ENCODE measurements at regions not wholly inside any gene's neighbourhood (a gene's known extent, or its start where the extent isn't known, plus 50 kb on each side); places are given as distances from the start of the nearest gene placed in this dataset.
"Not testable (repeated sequence)": the region's sequence is repeated elsewhere in the genome, so short reads cannot be mapped to it uniquely, and the experiment has no call there.

DNA sequence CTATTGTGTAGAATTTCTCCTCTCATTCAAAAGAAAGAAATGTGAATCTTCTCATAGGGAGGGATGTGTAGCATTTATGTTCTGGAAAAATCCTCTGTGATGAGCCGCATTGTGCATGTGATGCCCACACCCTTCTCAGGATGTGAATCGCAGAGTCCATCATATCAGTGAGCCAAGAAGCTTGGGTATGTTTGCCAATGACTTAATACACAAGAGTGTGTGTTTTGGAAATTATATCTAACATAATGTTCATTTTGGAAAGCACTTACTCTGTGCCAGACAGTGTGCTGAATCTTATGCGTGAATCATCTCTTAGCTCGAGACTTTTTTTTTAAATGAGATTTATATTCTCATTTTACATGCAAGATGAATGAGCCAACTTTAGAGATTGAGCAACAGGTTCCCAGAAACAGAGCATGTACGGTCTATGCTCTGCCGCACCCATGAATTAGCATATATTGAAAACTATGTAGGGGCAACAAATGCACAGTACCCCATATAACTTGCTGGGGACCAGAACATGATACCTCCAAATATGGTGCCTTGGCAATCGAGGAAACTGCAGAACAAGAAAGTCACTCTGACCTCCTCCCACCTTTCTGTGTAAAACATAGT, 418.4 kb upstream of the SPATA31A3 start:
- H3K4me1 ChIP-seq (ENCODE audit: control insufficient read depth, insufficient read depth, low read length); H3K56ac ChIP-seq (ENCODE audit: extremely low read depth, insufficient read depth, low read length); H4K5ac ChIP-seq (ENCODE audit: low read depth, low read length); H4K91ac ChIP-seq (ENCODE audit: insufficient read depth, low read depth, low read length); H2AFZ ChIP-seq (replicated peaks; ENCODE audit: low read length, poor library complexity); H3K18ac ChIP-seq (ENCODE audit: low read depth, low read length); H3K23ac ChIP-seq (ENCODE audit: low read depth, low read length); H3K9ac ChIP-seq (ENCODE audit: low read depth, low read length); H4K20me1 ChIP-seq (ENCODE audit: insufficient read depth, low read length); H2BK5ac ChIP-seq (ENCODE audit: low read depth, low read length, poor library complexity, severe bottlenecking); dilution Hi-C loops (cut with HindIII; ENCODE audit: low sequenced_read_pairs, unreplicated experiment); H2AK5ac ChIP-seq (ENCODE audit: low read depth, low read length); H3K14ac ChIP-seq (replicated peaks; ENCODE audit: low read depth, low read length); H3K4me3 ChIP-seq (ENCODE audit: insufficient read depth, low read depth, low read length); H3K4me2 ChIP-seq (ENCODE audit: low read depth, low read length); H3K9me3 ChIP-seq (ENCODE audit: control insufficient read depth, insufficient read depth, low read length); POLR2A ChIA-PET (ENCODE audit: unreplicated experiment); H2BK15ac ChIP-seq (ENCODE audit: low read depth, low read length); H2BK120ac ChIP-seq (ENCODE audit: low read depth, low read length); H3K79me1 ChIP-seq (ENCODE audit: low read depth in 1 of 2, low read length in 2 of 2); ATAC-seq (ENCODE audit: low read depth); H3K4ac ChIP-seq (ENCODE audit: low read depth, low read length); H3K36me3 ChIP-seq (ENCODE audit: control insufficient read depth, insufficient read depth, low read length); H4K8ac ChIP-seq (ENCODE audit: low read depth in 2 of 2, low read length in 2 of 2); H3K9me1 ChIP-seq (ENCODE audit: insufficient read depth, low read length); H2AK9ac ChIP-seq (replicated peaks; ENCODE audit: low read depth, low read length, poor library complexity); intact Hi-C loops (cut with micrococcal nuclease); H3K27ac ChIP-seq (ENCODE audit: insufficient read depth, low read length); BruUV-seq (replicated peaks); DNase-seq; H2BK20ac ChIP-seq (ENCODE audit: low read depth, low read length); CTCF ChIA-PET; H3K27me3 ChIP-seq (ENCODE audit: control insufficient read depth, insufficient read depth, low read length); in situ Hi-C loops (cut with MboI; ENCODE audit: low sequenced_read_pairs): not testable (repeated sequence)
- WGBS, 2 experiments (ENCODE audit: extremely low coverage in 2 of 2, insufficient read length in 1 of 2) = no CpG with 5 or more reads among the region's 7 CpGs

- in situ Hi-C loops (cut with MboI; ENCODE audit: low sequenced_read_pairs); CTCF ChIA-PET; H4K20me1 ChIP-seq (ENCODE audit: insufficient read depth, low read length); H2AK9ac ChIP-seq (replicated peaks; ENCODE audit: low read depth, low read length, poor library complexity); ATAC-seq (ENCODE audit: low read depth); H2BK15ac ChIP-seq (ENCODE audit: low read depth, low read length); H2BK5ac ChIP-seq (ENCODE audit: low read depth, low read length, poor library complexity, severe bottlenecking); H4K8ac ChIP-seq (ENCODE audit: low read depth in 2 of 2, low read length in 2 of 2); H3K56ac ChIP-seq (ENCODE audit: extremely low read depth, insufficient read depth, low read length); H2AK5ac ChIP-seq (ENCODE audit: low read depth, low read length); H3K18ac ChIP-seq (ENCODE audit: low read depth, low read length); H2BK20ac ChIP-seq (ENCODE audit: low read depth, low read length); H4K5ac ChIP-seq (ENCODE audit: low read depth, low read length); dilution Hi-C loops (cut with HindIII; ENCODE audit: low sequenced_read_pairs, unreplicated experiment); BruUV-seq (replicated peaks); intact Hi-C loops (cut with micrococcal nuclease); H3K23ac ChIP-seq (ENCODE audit: low read depth, low read length); H3K4ac ChIP-seq (ENCODE audit: low read depth, low read length); H3K9me3 ChIP-seq (ENCODE audit: control insufficient read depth, insufficient read depth, low read length); H3K27ac ChIP-seq (ENCODE audit: insufficient read depth, low read length); H3K4me2 ChIP-seq (ENCODE audit: low read depth, low read length); H3K36me3 ChIP-seq (ENCODE audit: control insufficient read depth, insufficient read depth, low read length); H3K4me3 ChIP-seq (ENCODE audit: insufficient read depth, low read depth, low read length); H3K27me3 ChIP-seq (ENCODE audit: control insufficient read depth, insufficient read depth, low read length); H2AFZ ChIP-seq (replicated peaks; ENCODE audit: low read length, poor library complexity); DNase-seq; POLR2A ChIA-PET (ENCODE audit: unreplicated experiment); H3K14ac ChIP-seq (replicated peaks; ENCODE audit: low read depth, low read length); H3K9ac ChIP-seq (ENCODE audit: low read depth, low read length); H3K9me1 ChIP-seq (ENCODE audit: insufficient read depth, low read length); H4K91ac ChIP-seq (ENCODE audit: insufficient read depth, low read depth, low read length); H3K4me1 ChIP-seq (ENCODE audit: control insufficient read depth, insufficient read depth, low read length); H2BK120ac ChIP-seq (ENCODE audit: low read depth, low read length); H3K79me1 ChIP-seq (ENCODE audit: low read depth in 1 of 2, low read length in 2 of 2): not testable (repeated sequence)
- no CpG with 5 or more reads among the region's 4 CpGs for WGBS, 2 experiments (ENCODE audit: extremely low coverage in 2 of 2, insufficient read length in 1 of 2)
These were observed 411.4 kb upstream of the SPATA31A3 start for GRCh38 chr9:67403739-67404138.
